A673 (cell line): ENCODE measurements at regions not wholly inside any gene's neighbourhood (a gene's known extent, or its start where the extent isn't known, plus 50 kb on each side); places are given as distances from the start of the nearest gene placed in this dataset.

Source experiments
- BruUV-seq: library from RNA; stranded (reverse); fragments of 400-500 nt; replicated peaks from 2 replicates; lab custom pipeline; 2021; lab: Mats Ljungman, UMichigan
- CTCF ChIA-PET: fragments of 300-600 bp; sonication (Branson Sonifier 250); formaldehyde crosslinking; loops from one replicate; lab custom pipeline; 2022; ENCODE audit warnings: antibody characterized with exemption; lab: Charles Lee
- POLR2A ChIA-PET: fragments of 300-600 bp; sonication (Branson Sonifier 250); formaldehyde crosslinking; loops from one replicate; lab custom pipeline; 2022; ENCODE audit warnings: antibody characterized with exemption; ENCODE audit not compliant: low non-redundant PET; lab: Charles Lee
- DNase-seq: peaks from one replicate; pipeline ENCODE4 v3.0.0-alpha.2; 2015; ENCODE audit warnings: low spot score
- H3K27ac ChIP-seq: fragments of 200-600 bp; sonication (generic); 2 replicates; pipeline ENCODE4 v1.5.1; 2016; ENCODE audit warnings: mixed run types, low read depth, mild to moderate bottlenecking, mixed read lengths, antibody characterized with exemption, low read length; ENCODE audit not compliant: poor library complexity, severe bottlenecking
- H3K27me3 ChIP-seq: fragments of 200-600 bp; sonication (generic); replicated peaks from 2 replicates; pipeline ENCODE4 v1.6.1; 2017; ENCODE audit warnings: mixed run types, low read depth, mild to moderate bottlenecking, mixed read lengths, antibody characterized with exemption, low read length; ENCODE audit not compliant: insufficient read depth, poor library complexity
- H3K36me3 ChIP-seq: fragments of 200-600 bp; sonication (generic); 2 replicates; pipeline ENCODE4 v1.6.1; 2016; ENCODE audit warnings: mixed run types, mild to moderate bottlenecking, mixed read lengths, antibody characterized with exemption, low read length; ENCODE audit not compliant: insufficient read depth, poor library complexity, severe bottlenecking
- H3K4me1 ChIP-seq: fragments of 200-600 bp; sonication (generic); 2 replicates; pipeline ENCODE4 v1.6.1; 2017; ENCODE audit warnings: mixed run types, mild to moderate bottlenecking, mixed read lengths, antibody characterized with exemption, low read length; ENCODE audit not compliant: insufficient read depth, poor library complexity, severe bottlenecking
- H3K4me3 ChIP-seq: fragments of 200-600 bp; sonication (generic); 2 replicates; pipeline ENCODE4 v1.5.1; 2016; ENCODE audit warnings: low read depth, mixed run types, mild to moderate bottlenecking, mixed read lengths, low read length; ENCODE audit not compliant: poor library complexity, severe bottlenecking
- H3K9me3 ChIP-seq: fragments of 200-600 bp; sonication (generic); 2 replicates; pipeline ENCODE4 v1.6.1; 2016; ENCODE audit warnings: mixed run types, low read depth, mild to moderate bottlenecking, mixed read lengths, antibody characterized with exemption, low read length; ENCODE audit not compliant: poor library complexity, severe bottlenecking
- CTCF ChIP-seq: fragments of 300-800, 200-600 bp; sonication (generic); conservative IDR thresholded peaks from 2 replicates; pipeline ENCODE4 v1.5.1; 2017; ENCODE audit warnings: low read depth, mild to moderate bottlenecking, antibody characterized with exemption, low read length, moderate library complexity, mixed read lengths
- EZH2 ChIP-seq: fragments of 200-600 bp; sonication (generic); IDR thresholded peaks from 2 replicates; pipeline ENCODE4 v1.6.1; 2017; ENCODE audit warnings: borderline replicate concordance, low read depth, mild to moderate bottlenecking, mixed read lengths, antibody characterized with exemption, low read length; ENCODE audit not compliant: poor library complexity, severe bottlenecking
- intact Hi-C: fragments of 100-400 bp; cut with micrococcal nuclease; formaldehyde crosslinking; loops from one replicate; pipeline ENCODE4 v1.10.0; 2022; ENCODE audit not compliant: unreplicated experiment

GRCh38 chr14:85150166-85150565 is 379.8 kb upstream of the FLRT2 start:
- intact Hi-C loops, result no loop called here
- DNase-seq, result no peak
- Histone ChIP-seq H3K4me3 (no peak overlapping the region), H3K9me3 (peaks cover 7% of the 10 kb centered on the region), H3K27ac (no peak overlapping the region), H3K4me1 (no peaks in the 10 kb centered on the region), H3K36me3 (no peaks in the 10 kb centered on the region), H3K27me3 (no peaks in the 10 kb centered on the region)
- POLR2A ChIA-PET, result no interaction called here
- CTCF ChIA-PET, result no interaction called here
- BruUV-seq, result no TSS peak
- TF ChIP-seq EZH2 (no peak), CTCF (no peak)

- TF ChIP-seq CTCF (no peak), EZH2 (no peak)
- no TSS peak for BruUV-seq
- Histone ChIP-seq H3K4me1 (no peaks in the 10 kb centered on the region), H3K9me3 (no peaks in the 10 kb centered on the region), H3K4me3 (no peak overlapping the region), H3K27me3 (no peaks in the 10 kb centered on the region), H3K27ac (no peak overlapping the region), H3K36me3 (no peaks in the 10 kb centered on the region)
- intact Hi-C loops, result no loop called here
- ChIA-PET POLR2A (no interaction called here), CTCF (no interaction called here)
- no peak for DNase-seq
Observed at GRCh38 chr14:85154714-85155113, 375.2 kb upstream of the FLRT2 start.

GRCh38 chr14:85156319-85156718 is 373.6 kb upstream of the FLRT2 start:
- intact Hi-C loops, result no loop called here
- Histone ChIP-seq H3K27ac (no peak overlapping the region), H3K27me3 (no peaks in the 10 kb centered on the region), H3K36me3 (no peaks in the 10 kb centered on the region), H3K4me1 (no peaks in the 10 kb centered on the region), H3K9me3 (no peaks in the 10 kb centered on the region), H3K4me3 (no peak overlapping the region)
- ChIA-PET CTCF (no interaction called here), POLR2A (no interaction called here)
- DNase-seq, result no peak
- no TSS peak for BruUV-seq
- no peak for TF ChIP-seq EZH2
- no peak for TF ChIP-seq CTCF
